MG63 (cell line): ENCODE measurements at regions not wholly inside any gene's neighbourhood (a gene's known extent, or its start where the extent isn't known, plus 50 kb on each side); places are given as distances from the start of the nearest gene placed in this dataset.
"Not testable (repeated sequence)": the region's sequence is repeated elsewhere in the genome, so short reads cannot be mapped to it uniquely, and the experiment has no call there.

Experiments used
- DNase-seq: peaks from one replicate; pipeline ENCODE4 v3.0.0-alpha.2; 2020
- H3K27me3 ChIP-seq: fragments of 250-450 bp; sonication (Bioruptor Pico); 2 replicates; pipeline ENCODE4 v1.5.1; 2020; ENCODE audit warnings: mild to moderate bottlenecking, moderate library complexity
- H3K36me3 ChIP-seq: fragments of 250-450 bp; sonication (Bioruptor Pico); 2 replicates; pipeline ENCODE4 v1.5.1; 2020; ENCODE audit warnings: mild to moderate bottlenecking, moderate library complexity
- H3K4me3 ChIP-seq: fragments of 250-450 bp; sonication (Bioruptor Pico); 2 replicates; pipeline ENCODE4 v1.5.1; 2020; ENCODE audit warnings: mild to moderate bottlenecking, moderate library complexity
- H3K9me3 ChIP-seq: fragments of 250-450 bp; sonication (Bioruptor Pico); 2 replicates; pipeline ENCODE4 v1.5.1; 2020; ENCODE audit warnings: mild to moderate bottlenecking, moderate library complexity

DNA sequence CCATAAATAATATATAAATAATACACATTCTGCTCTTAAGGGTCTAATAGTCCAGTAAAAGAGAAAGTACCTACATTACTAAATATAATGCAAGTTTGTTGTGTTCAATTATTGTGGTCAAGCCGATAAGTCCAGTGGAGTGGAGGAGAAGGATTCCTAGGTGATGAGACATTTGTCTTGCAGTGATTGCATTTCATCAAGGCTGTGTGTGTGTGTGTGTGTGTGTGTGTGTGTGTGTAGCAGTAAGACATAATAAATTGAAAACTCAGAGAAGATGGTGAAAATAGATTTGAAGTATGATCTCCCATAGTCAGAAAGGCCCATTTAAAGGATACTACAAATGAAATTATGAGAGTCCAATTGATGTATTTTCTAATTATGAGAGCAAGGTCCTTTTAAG is 192.5 kb upstream of the SEMA3C start:
- DNase-seq: peak; percentile 41
- Histone ChIP-seq H3K36me3 (no peaks in the 10 kb centered on the region), H3K27me3 (no peaks in the 10 kb centered on the region), H3K9me3 (no peaks in the 10 kb centered on the region), H3K4me3 (no peak overlapping the region)

DNA sequence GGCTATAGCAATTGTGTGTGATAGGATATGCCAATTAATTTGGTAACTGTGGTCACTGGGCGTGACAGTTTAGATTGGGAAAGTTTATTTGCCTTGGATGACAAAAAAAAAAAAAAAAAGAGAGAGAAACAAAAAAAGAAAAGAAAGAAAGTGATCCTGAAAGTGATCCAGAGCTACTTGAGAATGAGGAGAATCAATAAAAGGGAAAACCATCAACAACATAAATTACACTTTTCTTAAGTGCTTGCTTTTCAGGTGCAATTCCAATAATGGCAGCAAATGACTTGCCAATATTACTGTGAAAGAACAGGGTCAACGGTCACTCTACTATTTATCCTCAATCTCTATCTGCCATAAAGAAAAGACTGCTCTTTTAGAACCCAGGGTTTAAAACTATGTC is 191.8 kb upstream of the SEMA3C start:
- DNase-seq: no peak
- Histone ChIP-seq H3K27me3 (no peaks in the 10 kb centered on the region), H3K36me3 (no peaks in the 10 kb centered on the region), H3K4me3 (no peak overlapping the region), H3K9me3 (no peaks in the 10 kb centered on the region)

DNA sequence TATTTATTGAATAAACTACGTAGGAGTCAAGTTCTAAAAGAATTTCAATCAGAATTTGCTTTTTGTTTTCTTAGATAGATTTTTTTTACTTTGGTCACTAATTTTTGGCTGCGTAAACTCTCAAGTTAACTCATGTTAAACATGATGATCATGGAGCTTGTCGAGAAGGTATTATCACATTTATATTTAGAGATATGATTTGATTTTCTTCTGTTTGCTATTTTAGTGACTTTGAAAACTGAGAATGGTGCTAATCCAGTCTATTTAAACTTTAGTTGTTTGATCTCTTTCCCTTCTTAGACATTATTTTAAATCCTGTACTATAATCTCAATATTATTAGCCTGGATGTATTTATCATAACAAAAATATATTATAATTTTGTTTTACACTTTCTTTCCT is 179.4 kb upstream of the SEMA3C start:
- no peaks in the 10 kb centered on the region for H3K9me3 ChIP-seq
- no peaks in the 10 kb centered on the region for H3K36me3 ChIP-seq
- H3K4me3 ChIP-seq: no peak overlapping the region
- H3K27me3 ChIP-seq: no peaks in the 10 kb centered on the region
- no peak for DNase-seq

DNA sequence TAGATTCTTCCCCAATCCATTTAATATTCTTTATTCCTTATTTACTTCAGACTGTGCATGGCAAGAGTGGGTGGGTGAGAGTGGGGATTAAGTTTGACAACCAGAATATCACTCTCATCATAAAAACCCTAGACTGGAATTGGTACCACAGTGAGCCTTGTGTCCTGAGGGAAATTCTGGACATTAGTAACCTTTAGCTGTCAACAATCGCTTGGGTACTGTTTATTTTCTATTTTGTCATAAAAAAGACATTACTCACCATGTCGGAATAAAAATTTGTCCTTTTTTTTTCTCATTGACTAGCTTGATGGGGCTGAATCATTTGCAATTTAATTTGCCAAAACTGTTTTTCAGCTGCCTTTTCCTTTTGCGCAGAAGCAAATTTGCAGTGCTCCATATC is 176.1 kb upstream of the SEMA3C start:
- no peaks in the 10 kb centered on the region for H3K36me3 ChIP-seq
- H3K27me3 ChIP-seq: no peaks in the 10 kb centered on the region
- DNase-seq: no peak
- no peaks in the 10 kb centered on the region for H3K9me3 ChIP-seq
- no peak overlapping the region for H3K4me3 ChIP-seq

DNA sequence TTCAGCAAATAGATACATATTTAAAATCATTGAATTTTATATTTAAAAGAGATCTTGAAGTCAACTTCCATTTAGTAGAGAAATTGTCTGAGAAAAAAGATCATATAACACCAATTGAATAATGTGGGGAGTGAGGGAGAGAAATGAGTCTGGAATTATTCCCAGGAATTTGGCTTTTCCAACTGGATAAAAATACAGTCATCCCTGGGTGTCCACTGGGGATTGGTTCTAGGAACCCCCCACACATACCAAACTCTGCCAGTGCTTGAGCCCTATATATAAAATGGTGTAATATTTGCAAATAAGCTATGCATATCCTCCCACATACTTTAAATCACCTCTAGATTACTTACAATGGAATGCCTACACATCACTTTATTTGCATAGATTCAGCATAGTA is 162.8 kb upstream of the SEMA3C start:
- Histone ChIP-seq H3K27me3 (no peaks in the 10 kb centered on the region), H3K4me3 (no peak overlapping the region), H3K9me3 (no peaks in the 10 kb centered on the region; the same call in 1 of the 2 replicates), H3K36me3 (no peaks in the 10 kb centered on the region)
- DNase-seq: no peak

DNA sequence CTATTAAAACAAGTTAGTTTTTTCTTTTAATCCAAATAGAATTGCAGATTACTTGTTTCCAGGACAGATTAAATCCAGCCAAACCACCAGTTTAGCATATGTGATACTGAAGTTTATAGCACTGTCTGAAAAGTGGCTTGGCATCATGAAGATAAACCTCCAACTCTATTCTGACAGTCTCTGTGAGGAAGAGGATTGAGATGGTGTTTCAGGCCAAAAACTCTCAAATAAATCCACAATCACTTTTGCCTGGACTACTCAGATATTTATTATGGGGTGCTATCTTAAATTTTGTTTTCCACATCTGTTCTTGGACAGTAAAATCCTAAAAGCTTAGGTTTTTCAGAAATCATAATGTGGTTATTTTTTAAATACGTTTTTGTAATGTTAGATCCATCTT is 161.7 kb upstream of the SEMA3C start:
- no peaks in the 10 kb centered on the region; the same call in 1 of the 2 replicates for H3K9me3 ChIP-seq
- H3K36me3 ChIP-seq: no peaks in the 10 kb centered on the region
- no peaks in the 10 kb centered on the region for H3K27me3 ChIP-seq
- DNase-seq: no peak
- H3K4me3 ChIP-seq: no peak overlapping the region

DNA sequence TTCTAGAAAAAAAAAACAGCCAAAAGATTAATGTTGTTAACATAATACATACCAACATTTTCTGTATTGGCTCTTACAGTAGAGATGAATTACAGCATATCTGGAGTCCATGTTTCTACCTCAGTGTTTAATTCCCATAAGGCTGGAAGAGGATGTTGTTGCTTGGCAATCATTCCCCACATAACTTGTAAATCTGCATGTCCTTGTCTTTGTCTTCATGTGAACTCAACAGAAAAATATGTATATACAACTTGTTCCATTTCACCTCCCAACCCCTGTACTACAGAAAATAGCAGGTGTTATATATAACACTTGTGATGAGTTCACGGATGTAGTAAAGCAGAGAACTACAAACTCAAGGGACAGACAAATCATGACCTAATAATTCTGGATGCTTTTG is 160.9 kb upstream of the SEMA3C start:
- DNase-seq: no peak

DNA sequence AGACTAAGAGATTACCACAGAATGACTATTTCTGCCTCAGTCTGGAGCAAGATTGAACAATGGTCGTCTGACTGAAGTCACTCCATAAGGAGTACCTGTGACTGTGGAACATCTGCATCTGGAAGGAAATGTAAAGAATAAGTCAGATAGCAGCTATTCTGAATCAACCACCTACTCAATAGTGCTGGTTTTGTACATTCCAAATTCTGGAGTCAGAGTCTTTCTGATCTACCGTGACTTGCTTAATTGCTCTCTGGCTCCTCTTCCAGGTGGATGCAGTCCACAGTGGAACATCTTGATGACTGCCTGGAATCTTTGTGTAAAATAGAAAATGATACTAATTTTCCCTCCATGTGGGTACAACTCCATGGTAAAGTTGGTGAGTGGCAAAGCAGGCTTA is 156.3 kb upstream of the SEMA3C start:
- DNase-seq: no peak
- H3K36me3 ChIP-seq: no peaks in the 10 kb centered on the region

More for the DNA sequence above, 160.9 kb upstream of the SEMA3C start:
- no peaks in the 10 kb centered on the region for H3K36me3 ChIP-seq
- no peak overlapping the region for H3K4me3 ChIP-seq
- no peaks in the 10 kb centered on the region; the same call in 1 of the 2 replicates for H3K9me3 ChIP-seq
- H3K27me3 ChIP-seq: no peaks in the 10 kb centered on the region

DNA sequence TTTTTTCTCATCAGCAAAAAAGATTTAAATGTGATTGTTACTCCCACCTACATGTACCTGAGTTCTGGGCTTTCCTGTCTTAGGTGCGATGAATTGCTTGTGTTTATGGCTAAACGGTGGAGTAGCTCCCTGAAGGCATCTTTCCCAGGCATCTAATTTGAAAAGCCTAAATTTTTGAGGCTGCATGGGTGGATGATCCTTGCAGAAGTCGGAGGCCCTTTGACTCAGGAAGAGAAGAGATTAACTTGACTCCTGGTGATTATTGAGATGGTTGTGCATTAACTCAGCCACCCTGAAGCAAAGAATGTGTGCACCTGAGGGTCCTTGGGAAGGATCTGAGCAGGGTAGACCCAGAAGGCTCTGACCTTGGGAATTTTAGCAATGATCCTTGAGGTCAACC is 155.6 kb upstream of the SEMA3C start:
- no peak for DNase-seq
- no peaks in the 10 kb centered on the region for H3K36me3 ChIP-seq
- H3K4me3 ChIP-seq: no peak overlapping the region
- no peaks in the 10 kb centered on the region for H3K27me3 ChIP-seq
- H3K9me3 ChIP-seq: no peaks in the 10 kb centered on the region; the same call in 1 of the 2 replicates

More for the DNA sequence above, 156.3 kb upstream of the SEMA3C start:
- no peaks in the 10 kb centered on the region; the same call in 1 of the 2 replicates for H3K9me3 ChIP-seq
- H3K4me3 ChIP-seq: no peak overlapping the region
- no peaks in the 10 kb centered on the region for H3K27me3 ChIP-seq

DNA sequence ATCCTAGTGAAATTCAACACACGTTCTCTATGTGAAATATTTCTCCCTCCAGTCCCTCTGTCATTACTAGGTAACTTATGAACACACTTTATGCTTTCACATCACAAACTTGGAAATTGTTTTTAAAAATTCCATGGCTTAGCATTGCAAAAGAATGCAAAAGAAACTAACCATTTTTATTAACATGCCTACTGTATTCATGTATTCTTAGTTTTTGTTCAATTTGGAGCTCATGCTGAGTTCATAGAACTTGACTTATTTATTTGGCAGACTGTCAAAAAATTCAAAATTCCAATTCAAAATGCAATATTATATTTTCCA is 155.0 kb upstream of the SEMA3C start:
- DNase-seq: no peak
- Histone ChIP-seq H3K9me3 (no peaks in the 10 kb centered on the region; the same call in 1 of the 2 replicates), H3K4me3 (no peak overlapping the region), H3K27me3 (no peaks in the 10 kb centered on the region), H3K36me3 (no peaks in the 10 kb centered on the region)

DNA sequence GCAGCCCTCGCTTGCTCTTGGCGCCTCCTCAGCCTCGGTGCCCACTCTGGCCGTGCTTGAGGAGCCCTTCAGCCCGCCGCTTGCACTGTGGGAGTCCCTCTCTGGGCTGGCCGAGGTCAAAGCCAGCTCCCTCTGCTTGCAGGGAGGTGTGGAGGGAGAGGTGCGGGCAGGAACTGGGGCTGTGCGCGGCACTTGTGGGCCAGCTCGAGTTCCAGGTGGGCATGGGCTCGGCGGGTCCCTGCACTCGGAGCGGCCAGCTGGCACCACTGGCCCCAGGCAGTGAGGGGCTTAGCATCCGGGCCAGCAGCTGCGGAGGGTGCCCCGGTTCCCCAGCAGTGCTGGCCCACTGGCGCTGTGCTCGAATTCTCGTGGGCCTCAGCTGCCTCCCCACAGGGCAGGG is 152.1 kb upstream of the SEMA3C start:
- H3K9me3 ChIP-seq: no peaks in the 10 kb centered on the region
- no peaks in the 10 kb centered on the region for H3K27me3 ChIP-seq
- no peak for DNase-seq
- no peak overlapping the region for H3K4me3 ChIP-seq
- no peaks in the 10 kb centered on the region for H3K36me3 ChIP-seq

DNA sequence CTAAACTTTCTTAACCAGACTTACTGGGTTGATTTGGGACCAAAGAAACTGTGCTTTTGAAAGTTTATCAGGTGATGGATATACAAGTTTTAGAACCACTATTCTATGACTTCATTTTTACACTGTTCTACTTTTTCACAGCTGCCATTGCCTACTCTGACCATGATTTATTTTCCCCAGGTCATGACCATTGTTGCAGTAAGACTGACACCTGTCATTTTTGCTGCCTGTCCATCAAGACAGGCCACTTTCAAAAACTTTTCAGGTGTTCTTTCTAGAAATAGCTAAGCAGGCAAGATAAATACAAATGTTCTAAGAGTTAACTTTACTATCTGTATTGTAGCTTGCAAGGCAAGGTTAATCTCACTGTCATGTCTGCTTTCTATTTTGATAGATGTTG is 147.9 kb upstream of the SEMA3C start:
- Histone ChIP-seq H3K9me3 (no peaks in the 10 kb centered on the region), H3K4me3 (no peak overlapping the region), H3K36me3 (no peaks in the 10 kb centered on the region), H3K27me3 (no peaks in the 10 kb centered on the region)
- DNase-seq: no peak

DNA sequence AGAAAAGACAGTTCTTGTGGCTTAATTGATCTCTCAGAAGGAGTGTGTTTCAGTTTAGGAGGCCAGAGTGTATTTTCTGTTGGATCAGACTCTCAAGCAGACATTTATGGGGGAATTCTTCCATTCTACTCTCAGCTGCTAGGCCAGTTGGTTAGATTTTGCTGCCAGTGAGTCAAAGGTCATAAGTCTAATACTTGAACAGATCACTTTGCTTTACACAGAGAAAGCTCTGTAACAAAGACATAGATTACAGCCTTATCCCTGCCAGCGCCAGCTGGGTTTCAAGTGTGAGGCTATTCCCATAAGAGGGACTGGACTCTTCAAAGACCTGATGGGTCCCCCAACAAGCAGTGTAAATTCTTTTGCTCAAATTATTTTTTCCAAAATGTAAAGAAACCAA is 145.6 kb upstream of the SEMA3C start:
- Histone ChIP-seq H3K4me3 (no peak overlapping the region), H3K27me3 (no peaks in the 10 kb centered on the region), H3K9me3 (no peaks in the 10 kb centered on the region), H3K36me3 (no peaks in the 10 kb centered on the region)
- DNase-seq: no peak

DNA sequence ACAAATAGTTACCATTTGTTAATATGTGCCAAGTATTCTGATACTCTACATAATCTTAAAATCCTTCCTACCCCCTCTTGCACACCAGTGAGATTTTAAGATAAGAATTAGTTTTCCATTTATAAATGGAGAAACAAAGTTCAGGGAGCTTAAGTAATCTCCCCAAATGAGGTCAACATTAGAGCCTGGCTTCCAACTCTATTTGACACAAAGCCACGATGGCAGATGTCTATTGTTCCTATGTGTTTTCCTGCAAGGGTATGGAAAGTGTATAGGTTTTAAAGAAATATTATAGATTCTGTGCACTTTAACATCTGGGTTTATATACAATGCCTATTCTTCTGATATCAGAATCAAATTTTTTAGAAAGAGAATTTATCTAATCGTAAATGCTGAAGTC is 143.9 kb upstream of the SEMA3C start:
- H3K36me3 ChIP-seq: no peaks in the 10 kb centered on the region
- no peak for DNase-seq
- H3K9me3 ChIP-seq: no peaks in the 10 kb centered on the region
- H3K27me3 ChIP-seq: no peaks in the 10 kb centered on the region
- H3K4me3 ChIP-seq: no peak overlapping the region

DNA sequence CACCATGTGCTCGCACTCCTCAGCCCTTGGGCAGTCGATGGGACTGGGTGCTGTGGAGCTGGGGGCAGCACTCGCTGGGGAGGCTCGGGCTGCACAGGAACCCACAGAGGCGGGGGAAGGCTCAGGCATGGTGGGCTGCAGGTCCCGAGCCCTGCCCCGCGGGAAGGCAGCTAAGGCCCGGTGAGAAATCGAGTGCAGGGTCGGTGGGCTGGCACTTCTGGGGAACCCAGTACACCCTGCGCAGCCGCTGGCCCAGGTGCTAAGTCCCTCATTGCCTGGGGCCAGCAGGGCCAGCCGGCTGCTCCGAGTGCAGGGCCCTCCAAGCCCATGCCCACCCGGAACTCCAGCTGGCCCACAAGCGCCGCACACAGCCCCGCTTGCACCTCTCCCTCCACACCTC is 138.6 kb upstream of the SEMA3C start:
- DNase-seq, H3K36me3 ChIP-seq, H3K4me3 ChIP-seq, H3K27me3 ChIP-seq, H3K9me3 ChIP-seq: not testable (repeated sequence)

DNA sequence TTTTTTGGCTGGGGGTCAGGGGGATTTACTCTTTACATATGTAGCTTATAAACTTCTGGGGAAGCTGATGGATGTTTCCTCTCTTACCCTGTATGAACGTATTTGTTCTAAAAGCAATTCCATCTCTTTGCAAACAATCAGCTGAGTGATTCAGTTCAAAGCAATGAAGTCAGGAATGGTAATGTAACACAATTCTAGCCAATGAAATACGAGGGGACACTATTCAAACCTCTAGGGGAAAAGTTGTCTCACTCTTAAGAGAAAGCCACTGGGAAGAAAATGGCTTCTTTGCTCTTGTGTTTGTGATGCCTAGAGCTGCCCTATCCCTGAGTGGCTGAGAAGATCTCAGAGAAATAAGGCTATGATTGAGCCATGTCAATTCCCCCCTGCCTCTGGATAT is 134.8 kb upstream of the SEMA3C start:
- DNase-seq: no peak
- no peaks in the 10 kb centered on the region for H3K36me3 ChIP-seq
- H3K4me3 ChIP-seq: no peak overlapping the region
- peaks cover 2% of the 10 kb centered on the region; the same call in 1 of the 2 replicates for H3K9me3 ChIP-seq
- H3K27me3 ChIP-seq: no peaks in the 10 kb centered on the region

DNA sequence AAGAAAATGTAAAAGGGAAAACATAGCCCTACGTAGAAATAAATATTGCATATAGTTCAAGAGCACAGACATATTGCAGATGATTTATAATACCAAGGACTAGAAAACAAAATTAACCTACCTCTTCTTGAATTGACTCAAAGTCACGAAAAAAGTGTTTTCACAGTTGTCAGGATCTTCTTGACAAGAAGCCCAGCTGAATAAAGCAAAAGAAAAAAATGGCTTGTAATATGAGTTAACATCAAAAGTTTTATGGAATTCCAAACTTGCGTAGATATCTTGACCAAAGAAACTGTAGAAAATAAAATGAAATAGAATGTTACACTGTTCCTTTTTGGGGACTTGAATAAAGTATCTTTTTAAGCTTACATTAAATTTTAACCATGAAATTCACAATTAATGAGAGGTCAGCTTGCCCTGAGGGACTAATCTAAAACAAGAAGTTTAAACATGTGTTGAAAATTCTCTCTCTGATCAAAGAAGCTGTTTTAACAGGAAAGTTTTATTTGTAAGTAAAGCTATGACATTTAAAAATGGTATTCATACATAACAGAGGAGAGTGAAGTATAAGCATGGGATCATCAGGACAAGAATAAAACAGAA is 133.1 kb upstream of the SEMA3C start:
- Histone ChIP-seq H3K4me3 (no peak overlapping the region), H3K36me3 (no peaks in the 10 kb centered on the region), H3K27me3 (no peaks in the 10 kb centered on the region), H3K9me3 (peaks cover 2% of the 10 kb centered on the region; the same call in 1 of the 2 replicates)
- DNase-seq: no peak

DNA sequence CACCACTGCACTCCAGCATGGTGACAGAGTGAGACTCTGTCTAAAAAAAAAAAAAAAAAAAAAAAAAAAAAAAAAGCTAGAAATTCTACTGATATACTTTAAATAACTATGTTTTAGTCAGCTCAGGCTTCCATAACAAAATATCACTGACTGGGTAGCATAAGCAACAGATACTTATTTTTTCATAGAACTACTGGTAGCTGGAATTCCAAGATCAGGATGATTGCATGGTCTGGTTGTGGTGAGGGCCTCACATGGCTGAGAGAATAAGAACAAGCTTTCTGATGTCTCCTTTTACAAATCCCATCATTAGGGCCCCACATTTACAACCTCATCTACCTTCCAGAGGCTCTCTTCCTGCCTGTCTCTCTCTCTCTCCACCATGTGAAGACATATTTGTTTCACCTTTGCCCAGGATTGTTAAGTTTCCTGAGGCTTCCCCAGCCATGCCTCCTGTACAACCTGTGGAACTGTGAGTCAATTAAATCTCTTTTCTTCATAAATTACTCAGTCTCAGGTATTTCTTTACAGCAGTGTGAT is 126.7 kb upstream of the SEMA3C start:
- Histone ChIP-seq H3K9me3 (peaks cover 2% of the 10 kb centered on the region; the same call in 1 of the 2 replicates), H3K27me3 (no peaks in the 10 kb centered on the region), H3K36me3 (no peaks in the 10 kb centered on the region), H3K4me3 (no peak overlapping the region)
- no peak for DNase-seq

DNA sequence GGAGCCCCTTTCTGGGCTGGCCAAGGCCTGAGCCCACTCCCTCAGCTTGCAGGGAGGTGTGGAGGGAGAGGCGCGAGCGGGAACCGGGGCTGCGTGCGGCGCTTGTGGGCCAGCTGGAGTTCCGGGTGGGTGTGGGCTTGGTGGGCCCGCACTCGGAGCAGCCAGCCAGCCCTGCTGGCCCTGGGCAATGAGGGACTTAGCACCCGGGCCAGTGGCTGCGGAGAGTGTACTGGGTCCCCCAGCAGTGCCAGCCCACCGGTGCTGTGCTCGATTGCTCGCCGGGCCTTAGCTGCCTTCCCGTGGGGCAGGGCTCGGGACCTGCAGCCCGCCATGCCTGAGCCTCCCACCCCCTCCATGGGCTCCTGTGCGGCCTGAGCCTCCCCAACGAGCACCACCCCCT is 123.8 kb upstream of the SEMA3C start:
- H3K36me3 ChIP-seq, H3K27me3 ChIP-seq, DNase-seq, H3K9me3 ChIP-seq, H3K4me3 ChIP-seq: not testable (repeated sequence)
